ENCODE measurements at regions not wholly inside any gene's neighbourhood (a gene's known extent, or its start where the extent isn't known, plus 50 kb on each side); places are given as distances from the start of the nearest gene placed in this dataset.
"Not testable (repeated sequence)": the region's sequence is repeated elsewhere in the genome, so short reads cannot be mapped to it uniquely, and the experiment has no call there.

DNA sequence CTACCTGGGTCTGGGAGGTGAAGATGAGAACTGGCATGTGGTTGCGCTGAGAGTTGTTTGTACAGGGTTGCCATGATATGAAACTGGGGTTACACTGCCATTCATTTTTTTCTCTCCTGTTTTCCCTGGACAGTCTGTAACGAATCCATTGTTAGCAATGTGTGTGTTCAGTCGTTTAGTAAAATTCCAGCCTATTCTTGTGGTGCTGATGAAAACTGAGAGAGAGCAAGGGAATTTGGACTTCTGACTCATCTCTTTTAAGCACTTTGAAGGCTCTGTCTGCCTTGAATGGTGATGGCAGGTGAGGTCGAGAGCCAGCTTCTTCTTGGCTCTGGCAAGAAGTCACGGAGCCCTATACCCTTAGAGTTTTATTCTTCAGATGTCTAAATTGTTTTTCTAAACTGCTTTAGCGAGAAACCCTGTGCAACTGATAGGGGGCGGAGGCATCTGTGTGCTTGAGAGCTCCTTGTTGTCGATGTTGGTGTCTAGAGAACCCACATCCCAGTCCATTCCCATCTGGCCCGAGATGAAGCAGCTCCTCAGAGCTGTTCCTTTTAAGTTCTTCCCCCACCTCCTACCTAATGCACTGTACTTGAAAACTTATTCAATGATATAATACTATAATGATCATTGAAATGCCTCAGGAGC, 204.4 kb downstream of the TMX1 start:
- no peak for DNase-seq (ENCODE audit: low spot score)

DNA sequence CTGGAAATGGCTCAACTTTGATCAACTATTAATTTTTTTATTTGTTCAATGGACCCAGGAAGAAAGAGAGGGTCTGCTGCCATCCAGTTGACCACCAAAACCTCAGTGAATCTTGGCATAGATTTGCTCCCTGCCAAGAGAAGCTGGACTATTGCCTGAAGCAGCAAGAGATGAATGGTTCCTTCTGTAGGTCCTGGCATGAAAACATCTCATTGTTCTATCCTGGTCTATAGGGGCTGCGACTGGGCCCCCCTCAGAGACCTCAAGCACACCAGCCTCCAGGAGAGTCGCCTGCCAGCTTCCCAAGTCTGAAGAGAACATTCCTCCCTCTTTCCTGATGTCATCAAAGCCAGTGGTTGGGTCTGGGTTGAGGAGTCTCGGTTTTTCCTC, 204.9 kb downstream of the TMX1 start:
- no peak for DNase-seq (ENCODE audit: low spot score)

DNA sequence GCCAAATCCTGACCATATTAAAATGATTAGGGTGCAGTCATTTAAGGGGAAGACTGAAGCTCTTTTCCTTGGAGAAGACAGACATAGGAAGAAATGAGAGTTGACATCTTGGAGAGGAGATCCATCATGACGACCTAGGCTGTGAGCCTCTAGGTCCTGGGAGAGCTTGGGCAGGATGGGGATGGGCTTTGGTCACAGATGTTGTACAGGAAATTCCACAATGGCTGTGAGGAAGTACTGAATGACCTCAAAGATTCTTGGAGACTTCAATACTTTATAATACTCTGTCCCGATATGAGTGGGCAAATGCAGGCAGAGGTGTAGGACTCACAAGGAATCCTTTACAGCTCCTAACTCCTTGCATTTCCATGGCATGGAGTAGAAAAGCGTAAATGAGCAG, 204.9 kb upstream of the FRMD6 start:
- no peak for DNase-seq (ENCODE audit: low spot score)

DNA sequence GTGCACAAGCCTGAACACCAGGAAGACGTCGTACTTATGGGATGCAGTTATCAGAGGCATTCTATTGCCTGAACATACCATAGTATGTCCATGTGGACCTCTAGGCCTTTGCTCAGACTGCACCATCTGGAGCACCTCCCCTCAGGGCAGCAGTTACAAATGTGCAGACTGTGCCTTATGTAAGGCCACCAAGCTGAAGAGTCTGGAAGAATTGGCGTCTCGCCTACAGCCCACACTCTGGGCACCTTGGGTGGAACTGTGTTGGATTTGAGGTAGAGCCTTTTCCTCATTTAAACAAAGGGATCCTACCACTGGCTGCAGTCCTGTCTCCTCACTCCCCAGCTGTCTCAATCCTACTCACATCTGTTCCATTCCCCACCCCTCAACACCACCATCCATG, 204.3 kb upstream of the FRMD6 start:
- no peak for DNase-seq (ENCODE audit: low spot score)

GRCh38 chr14:51448831-51449670, 202.7 kb upstream of the FRMD6 start:
- no peak for DNase-seq (ENCODE audit: low spot score)

GRCh38 chr14:51449681-51450080, 202.0 kb upstream of the FRMD6 start:
- DNase-seq (ENCODE audit: low spot score): no peak

DNA sequence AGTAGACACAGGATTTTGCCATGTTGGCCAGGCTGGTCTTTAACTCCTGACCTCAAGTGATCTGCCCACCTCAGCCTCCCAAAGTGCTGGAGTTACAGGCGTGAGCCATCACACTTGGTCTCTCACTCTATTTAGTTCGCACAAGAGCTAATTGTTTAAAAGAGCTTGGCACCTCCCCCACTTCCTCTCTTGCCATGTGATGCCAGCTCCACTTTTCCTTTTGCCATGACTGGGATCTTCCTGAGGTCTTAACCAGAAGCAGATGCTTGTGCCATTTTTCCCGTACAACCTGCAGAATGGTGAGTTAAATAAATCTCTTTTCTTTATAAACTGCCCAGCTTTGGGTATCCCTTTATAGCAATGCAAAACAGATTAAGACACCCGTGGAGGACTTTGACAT, 200.1 kb upstream of the FRMD6 start:
- no peak for DNase-seq (ENCODE audit: low spot score)

- no peak for DNase-seq (ENCODE audit: low spot score)
Measured at GRCh38 chr14:51453869-51454268, 197.8 kb upstream of the FRMD6 start.

DNA sequence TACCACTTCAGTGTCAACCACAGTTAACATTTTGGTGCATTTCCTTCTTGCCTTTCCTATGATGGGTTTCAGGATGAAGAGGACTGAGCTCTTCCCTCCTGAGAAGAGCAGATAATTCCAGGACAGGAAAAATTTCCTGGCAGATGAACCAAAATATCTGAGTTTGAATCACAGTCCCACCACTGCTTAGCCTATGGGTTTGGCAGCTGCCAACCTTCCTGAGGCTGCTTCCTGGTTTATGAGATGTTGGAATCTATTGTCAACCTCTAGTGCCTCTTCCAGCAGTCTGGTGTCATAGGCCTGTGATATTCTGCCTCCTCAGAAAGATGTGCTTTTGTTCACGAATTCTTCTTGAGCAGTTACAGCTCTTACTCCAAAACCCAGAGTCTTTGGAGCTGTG, 197.4 kb upstream of the FRMD6 start:
- no peak for DNase-seq (ENCODE audit: low spot score)

- no peak for DNase-seq (ENCODE audit: low spot score)
Measured at GRCh38 chr14:51455041-51455835, 196.5 kb upstream of the FRMD6 start.

GRCh38 chr14:51457843-51458562, 193.7 kb upstream of the FRMD6 start:
- no peak for DNase-seq (ENCODE audit: low spot score)

GRCh38 chr14:51458563-51458955, 193.2 kb upstream of the FRMD6 start:
- DNase-seq (ENCODE audit: low spot score): no peak

DNA sequence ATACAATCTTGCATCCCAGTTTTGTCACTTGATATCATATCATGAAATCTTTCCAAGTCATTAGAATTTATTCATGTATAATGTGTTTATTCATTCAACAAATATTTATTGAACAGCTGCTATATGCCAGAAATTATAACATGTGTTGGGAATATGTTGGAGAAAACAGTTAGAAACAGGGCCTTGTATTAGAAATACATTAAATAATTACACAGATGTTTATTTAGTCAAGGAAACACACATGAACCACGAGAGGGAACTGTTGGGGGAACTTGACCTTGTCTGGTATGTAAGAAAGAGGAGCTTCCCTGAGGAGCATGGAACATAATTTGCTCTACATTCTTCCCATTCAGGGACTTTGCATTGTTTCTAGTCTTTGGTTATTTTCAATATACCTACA, 191.7 kb upstream of the FRMD6 start:
- no peak for DNase-seq (ENCODE audit: low spot score)

DNA sequence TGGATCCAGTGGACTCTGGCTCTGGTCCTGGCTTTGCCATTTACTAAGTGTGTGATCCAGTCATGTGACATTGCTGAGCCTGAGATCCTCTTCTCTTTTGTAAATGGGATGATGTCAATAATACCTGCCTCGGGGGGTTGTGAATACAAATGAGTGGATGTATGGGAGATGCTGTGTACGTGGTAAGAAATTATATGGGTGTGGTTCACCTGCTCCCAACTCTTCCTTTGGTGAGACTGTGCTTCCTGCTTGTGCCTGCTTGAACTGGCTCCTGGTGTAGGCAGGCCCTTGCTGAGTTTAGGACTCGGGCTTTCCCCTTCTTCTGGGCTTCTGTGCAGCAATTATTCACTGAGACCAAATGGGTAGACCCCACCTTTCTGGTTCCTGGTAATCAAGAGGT, 189.5 kb upstream of the FRMD6 start:
- DNase-seq (ENCODE audit: low spot score): no peak

- DNase-seq (ENCODE audit: low spot score): no peak
Measured at GRCh38 chr14:51462706-51463105, 189.0 kb upstream of the FRMD6 start.

DNA sequence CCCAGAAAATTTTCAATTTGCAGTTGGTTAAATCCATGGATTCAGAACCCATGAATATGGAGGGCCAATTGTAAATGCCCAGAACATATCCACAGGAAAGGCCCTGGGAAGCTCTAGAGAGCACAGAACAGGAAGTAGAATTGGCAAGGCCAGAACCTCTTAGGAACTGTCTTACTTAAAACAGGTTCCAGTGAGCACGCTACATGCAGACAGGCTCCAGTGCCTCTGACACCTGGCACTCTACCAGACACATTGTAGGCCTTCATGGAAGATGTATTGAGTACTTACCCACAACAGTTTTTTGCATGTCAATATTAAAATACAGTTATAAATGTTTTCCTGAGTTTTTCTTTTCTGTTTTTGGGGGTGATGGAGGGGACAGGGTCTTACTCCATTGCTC, 188.2 kb upstream of the FRMD6 start:
- DNase-seq (ENCODE audit: low spot score): no peak

DNA sequence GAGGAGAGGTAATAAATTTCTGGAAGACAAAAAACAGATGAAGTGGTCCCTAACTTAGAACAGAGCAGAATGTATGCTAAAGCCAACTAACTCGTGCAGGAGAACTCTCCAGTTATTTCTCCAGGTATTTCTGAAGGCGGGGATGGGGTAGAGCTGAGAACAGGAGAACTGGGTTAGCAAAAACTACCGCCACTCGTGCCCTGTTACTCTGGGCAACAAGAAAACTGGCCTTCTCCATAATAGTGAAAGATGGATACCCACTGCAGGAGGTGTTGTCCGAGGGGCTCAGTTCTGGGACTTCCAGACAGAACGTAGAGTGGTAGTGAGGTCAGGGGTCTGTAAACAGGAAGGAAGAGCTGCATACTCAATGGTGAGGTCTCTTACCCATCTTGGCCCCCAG, 187.3 kb upstream of the FRMD6 start:
- DNase-seq (ENCODE audit: low spot score): no peak

GRCh38 chr14:51465486-51465885, 186.2 kb upstream of the FRMD6 start:
- DNase-seq (ENCODE audit: low spot score): no peak

- not testable (repeated sequence) for DNase-seq (ENCODE audit: low spot score)
Measured at GRCh38 chr14:51467392-51467791, 184.3 kb upstream of the FRMD6 start.

GRCh38 chr14:51468523-51468922, 183.2 kb upstream of the FRMD6 start:
- no peak for DNase-seq (ENCODE audit: low spot score)

GRCh38 chr14:51472881-51473280, 178.8 kb upstream of the FRMD6 start:
- no peak for DNase-seq (ENCODE audit: low spot score)

DNA sequence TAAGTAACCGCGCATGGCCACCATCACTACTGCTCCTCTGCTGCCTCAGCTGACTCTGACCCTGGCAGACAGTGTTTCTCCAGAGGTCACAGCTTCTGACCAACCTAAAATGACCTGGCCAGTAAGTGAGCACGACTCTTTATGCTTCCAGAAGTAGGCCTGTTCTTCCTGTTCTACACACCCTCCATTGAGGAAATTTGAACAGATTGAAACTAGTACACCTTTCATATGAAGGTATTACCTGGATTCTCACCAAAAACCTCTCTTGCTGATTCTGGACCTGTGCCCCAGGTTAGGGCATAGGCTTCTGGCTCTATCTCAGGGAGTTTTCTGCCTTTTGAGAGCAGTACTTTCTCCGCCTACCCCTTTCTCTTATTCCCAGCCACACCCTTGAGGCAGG, 178.4 kb upstream of the FRMD6 start:
- DNase-seq (ENCODE audit: low spot score): no peak

Data from putamen (tissue), 1 donor.